ENCODE measurements at regions not wholly inside any gene's neighbourhood (a gene's known extent, or its start where the extent isn't known, plus 50 kb on each side); places are given as distances from the start of the nearest gene placed in this dataset.

DNA sequence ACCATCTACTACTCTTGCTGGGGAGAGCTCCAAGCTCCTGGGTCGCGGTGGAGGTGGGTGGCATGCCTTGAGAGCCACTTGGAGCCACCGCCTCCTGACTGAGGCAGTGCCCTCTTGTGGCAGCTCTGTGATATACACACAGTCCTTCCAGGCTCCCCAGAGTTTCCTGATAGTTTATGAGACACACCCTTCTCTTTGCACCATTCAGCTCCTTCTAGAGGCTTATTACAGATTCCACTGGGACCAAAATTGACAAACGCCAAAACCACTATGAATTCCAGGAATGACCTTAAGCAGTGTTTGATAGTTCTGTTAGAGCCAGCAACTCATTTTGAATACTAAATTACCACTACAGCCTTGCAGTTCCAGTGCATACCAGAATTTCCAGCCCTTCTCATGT is 170.1 kb upstream of the CDH13 start:
- intact Hi-C loops (cut with micrococcal nuclease; ENCODE audit: unreplicated experiment) (loop anchor here (1.0 to 10.0 kb wide), 2 partner anchors 193 to 758 kb away; no protein-coding TSS in a partner anchor), in situ Hi-C loops (cut with MboI) (no loop called here)
- Histone ChIP-seq H3K27me3 (replicated peaks in 1 of 2; ENCODE audit: control insufficient read depth in 2 of 2, insufficient read depth in 2 of 2, low read length in 1 of 2) (no peaks in the 10 kb centered on the region; a peak in 1 of 4 replicates), H3K9me3 (replicated peaks; ENCODE audit: control insufficient read depth, insufficient read depth, low read length) (no peaks in the 10 kb centered on the region), H3K27ac (ENCODE audit: control insufficient read depth, insufficient read depth) (no peak overlapping the region), H3K4me1 (ENCODE audit: control insufficient read depth, insufficient read depth, low read length) (no peaks in the 10 kb centered on the region), H3K4me3 (no peak overlapping the region), H3K4me2 (ENCODE audit: control insufficient read depth, insufficient read depth) (no peak overlapping the region), H4K20me1 (ENCODE audit: control insufficient read depth, insufficient read depth) (no peaks in the 10 kb centered on the region), H3K36me3 (ENCODE audit: control insufficient read depth in 2 of 2, insufficient read depth in 2 of 2, low read length in 1 of 2) (no peaks in the 10 kb centered on the region), H3K9ac (ENCODE audit: control insufficient read depth, insufficient read depth, low read length) (no peak overlapping the region), H3K79me2 (ENCODE audit: control insufficient read depth, insufficient read depth, low read length) (no peaks in the 10 kb centered on the region), H2AFZ (ENCODE audit: control insufficient read depth, low read depth, low read length) (no peak overlapping the region)
- ATAC-seq (peak; percentile 98), DNase-seq (ENCODE audit: low read depth, low spot score) (no peak), FAIRE-seq (peak; percentile 81)
- BruUV-seq (replicated peaks): no TSS peak
- 0% methylated on average over 4 of the region's 4 CpGs for WGBS (ENCODE audit: insufficient coverage, insufficient replicate concordance, low lambda C conversion rate, missing lambda C conversion rate)
- ChIA-PET POLR2A (no interaction called here), CTCF (interaction anchor here (0.7 to 4.0 kb wide), 27 partner anchors 9 to 396 kb away, joined by 3 to 49 read pairs (median 4); no protein-coding TSS in a partner anchor), SMC1A (ENCODE audit: uncharacterized antibody, unreplicated experiment) (interaction anchor here (0.7 to 2.2 kb wide), 5 partner anchors 12 to 192 kb away, joined by 3 to 23 read pairs (median 3); no protein-coding TSS in a partner anchor), RAD21 (ENCODE audit: unreplicated experiment) (interaction anchor here (0.6 to 1.9 kb wide), 4 partner anchors 88 to 222 kb away, joined by 3 to 18 read pairs (median 4); no protein-coding TSS in a partner anchor)
- TF ChIP-seq ZNF274 (IDR thresholded peaks at IDR 0.05; ENCODE audit: insufficient read depth, insufficient read length) (no peak), EGR1 (IDR thresholded peaks at IDR 0.05; ENCODE audit: borderline replicate concordance in 1 of 2, low read depth in 2 of 2, low read length in 2 of 2) (no peak), NFXL1 (IDR thresholded peaks at IDR 0.05; ENCODE audit: borderline replicate concordance) (no peak), SMC3 (IDR thresholded peaks at IDR 0.05; ENCODE audit: borderline replicate concordance, low read length) (peak; percentile 60), HCFC1 (IDR thresholded peaks at IDR 0.05; ENCODE audit: low read length) (no peak), CBX3 (IDR thresholded peaks at IDR 0.05; ENCODE audit: borderline replicate concordance, low read depth) (no peak), CREB1 (IDR thresholded peaks at IDR 0.05; ENCODE audit: low read depth) (no peak), MXI1 (IDR thresholded peaks at IDR 0.05; ENCODE audit: low read depth, low read length) (no peak), RAD21 (IDR thresholded peaks at IDR 0.05; ENCODE audit: insufficient read depth, low read depth, low read length) (peak; percentile 49), KLF5 (IDR thresholded peaks at IDR 0.05; ENCODE audit: partially characterized antibody) (no peak)
- TF ChIP-seq, protein P1, sequence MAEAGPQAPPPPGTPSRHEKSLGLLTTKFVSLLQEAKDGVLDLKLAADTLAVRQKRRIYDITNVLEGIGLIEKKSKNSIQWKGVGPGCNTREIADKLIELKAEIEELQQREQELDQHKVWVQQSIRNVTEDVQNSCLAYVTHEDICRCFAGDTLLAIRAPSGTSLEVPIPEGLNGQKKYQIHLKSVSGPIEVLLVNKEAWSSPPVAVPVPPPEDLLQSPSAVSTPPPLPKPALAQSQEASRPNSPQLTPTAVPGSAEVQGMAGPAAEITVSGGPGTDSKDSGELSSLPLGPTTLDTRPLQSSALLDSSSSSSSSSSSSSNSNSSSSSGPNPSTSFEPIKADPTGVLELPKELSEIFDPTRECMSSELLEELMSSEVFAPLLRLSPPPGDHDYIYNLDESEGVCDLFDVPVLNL (IDR thresholded peaks at IDR 0.05; ENCODE audit: low read depth, low read length): no peak
- TF ChIP-seq, protein P2, sequence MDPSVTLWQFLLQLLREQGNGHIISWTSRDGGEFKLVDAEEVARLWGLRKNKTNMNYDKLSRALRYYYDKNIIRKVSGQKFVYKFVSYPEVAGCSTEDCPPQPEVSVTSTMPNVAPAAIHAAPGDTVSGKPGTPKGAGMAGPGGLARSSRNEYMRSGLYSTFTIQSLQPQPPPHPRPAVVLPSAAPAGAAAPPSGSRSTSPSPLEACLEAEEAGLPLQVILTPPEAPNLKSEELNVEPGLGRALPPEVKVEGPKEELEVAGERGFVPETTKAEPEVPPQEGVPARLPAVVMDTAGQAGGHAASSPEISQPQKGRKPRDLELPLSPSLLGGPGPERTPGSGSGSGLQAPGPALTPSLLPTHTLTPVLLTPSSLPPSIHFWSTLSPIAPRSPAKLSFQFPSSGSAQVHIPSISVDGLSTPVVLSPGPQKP (IDR thresholded peaks at IDR 0.05; ENCODE audit: low read depth, low read length): no peak
- TF ChIP-seq, protein P3, sequence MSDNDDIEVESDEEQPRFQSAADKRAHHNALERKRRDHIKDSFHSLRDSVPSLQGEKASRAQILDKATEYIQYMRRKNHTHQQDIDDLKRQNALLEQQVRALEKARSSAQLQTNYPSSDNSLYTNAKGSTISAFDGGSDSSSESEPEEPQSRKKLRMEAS (IDR thresholded peaks at IDR 0.05; ENCODE audit: low read depth, low read length): no peak
- TF ChIP-seq, protein P4, sequence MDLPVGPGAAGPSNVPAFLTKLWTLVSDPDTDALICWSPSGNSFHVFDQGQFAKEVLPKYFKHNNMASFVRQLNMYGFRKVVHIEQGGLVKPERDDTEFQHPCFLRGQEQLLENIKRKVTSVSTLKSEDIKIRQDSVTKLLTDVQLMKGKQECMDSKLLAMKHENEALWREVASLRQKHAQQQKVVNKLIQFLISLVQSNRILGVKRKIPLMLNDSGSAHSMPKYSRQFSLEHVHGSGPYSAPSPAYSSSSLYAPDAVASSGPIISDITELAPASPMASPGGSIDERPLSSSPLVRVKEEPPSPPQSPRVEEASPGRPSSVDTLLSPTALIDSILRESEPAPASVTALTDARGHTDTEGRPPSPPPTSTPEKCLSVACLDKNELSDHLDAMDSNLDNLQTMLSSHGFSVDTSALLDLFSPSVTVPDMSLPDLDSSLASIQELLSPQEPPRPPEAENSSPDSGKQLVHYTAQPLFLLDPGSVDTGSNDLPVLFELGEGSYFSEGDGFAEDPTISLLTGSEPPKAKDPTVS (IDR thresholded peaks at IDR 0.05; ENCODE audit: low read depth, low read length): no peak
- TF ChIP-seq, protein P5, sequence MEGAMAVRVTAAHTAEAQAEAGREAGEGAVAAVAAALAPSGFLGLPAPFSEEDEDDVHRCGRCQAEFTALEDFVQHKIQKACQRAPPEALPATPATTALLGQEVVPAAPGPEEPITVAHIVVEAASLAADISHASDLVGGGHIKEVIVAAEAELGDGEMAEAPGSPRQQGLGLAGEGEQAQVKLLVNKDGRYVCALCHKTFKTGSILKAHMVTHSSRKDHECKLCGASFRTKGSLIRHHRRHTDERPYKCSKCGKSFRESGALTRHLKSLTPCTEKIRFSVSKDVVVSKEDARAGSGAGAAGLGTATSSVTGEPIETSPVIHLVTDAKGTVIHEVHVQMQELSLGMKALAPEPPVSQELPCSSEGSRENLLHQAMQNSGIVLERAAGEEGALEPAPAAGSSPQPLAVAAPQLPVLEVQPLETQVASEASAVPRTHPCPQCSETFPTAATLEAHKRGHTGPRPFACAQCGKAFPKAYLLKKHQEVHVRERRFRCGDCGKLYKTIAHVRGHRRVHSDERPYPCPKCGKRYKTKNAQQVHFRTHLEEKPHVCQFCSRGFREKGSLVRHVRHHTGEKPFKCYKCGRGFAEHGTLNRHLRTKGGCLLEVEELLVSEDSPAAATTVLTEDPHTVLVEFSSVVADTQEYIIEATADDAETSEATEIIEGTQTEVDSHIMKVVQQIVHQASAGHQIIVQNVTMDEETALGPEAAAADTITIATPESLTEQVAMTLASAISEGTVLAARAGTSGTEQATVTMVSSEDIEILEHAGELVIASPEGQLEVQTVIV (IDR thresholded peaks at IDR 0.05; ENCODE audit: borderline replicate concordance, partially characterized antibody): no peak
- TF ChIP-seq, protein P6, sequence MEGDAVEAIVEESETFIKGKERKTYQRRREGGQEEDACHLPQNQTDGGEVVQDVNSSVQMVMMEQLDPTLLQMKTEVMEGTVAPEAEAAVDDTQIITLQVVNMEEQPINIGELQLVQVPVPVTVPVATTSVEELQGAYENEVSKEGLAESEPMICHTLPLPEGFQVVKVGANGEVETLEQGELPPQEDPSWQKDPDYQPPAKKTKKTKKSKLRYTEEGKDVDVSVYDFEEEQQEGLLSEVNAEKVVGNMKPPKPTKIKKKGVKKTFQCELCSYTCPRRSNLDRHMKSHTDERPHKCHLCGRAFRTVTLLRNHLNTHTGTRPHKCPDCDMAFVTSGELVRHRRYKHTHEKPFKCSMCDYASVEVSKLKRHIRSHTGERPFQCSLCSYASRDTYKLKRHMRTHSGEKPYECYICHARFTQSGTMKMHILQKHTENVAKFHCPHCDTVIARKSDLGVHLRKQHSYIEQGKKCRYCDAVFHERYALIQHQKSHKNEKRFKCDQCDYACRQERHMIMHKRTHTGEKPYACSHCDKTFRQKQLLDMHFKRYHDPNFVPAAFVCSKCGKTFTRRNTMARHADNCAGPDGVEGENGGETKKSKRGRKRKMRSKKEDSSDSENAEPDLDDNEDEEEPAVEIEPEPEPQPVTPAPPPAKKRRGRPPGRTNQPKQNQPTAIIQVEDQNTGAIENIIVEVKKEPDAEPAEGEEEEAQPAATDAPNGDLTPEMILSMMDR (IDR thresholded peaks at IDR 0.05 in 2 of 3, conservative IDR thresholded peaks at IDR 0.05 in 1 of 3; ENCODE audit: control insufficient read depth in 2 of 3, extremely low read depth in 1 of 3, insufficient read depth in 1 of 3, low read depth in 3 of 3, low read length in 3 of 3): peak; percentile 67 to 82 (median 73)

Measured in GM12878 (cell line).